ENCODE measurements at regions not wholly inside any gene's neighbourhood (a gene's known extent, or its start where the extent isn't known, plus 50 kb on each side); places are given as distances from the start of the nearest gene placed in this dataset.

- TF ChIP-seq YY1 (IDR thresholded peaks at IDR 0.05; ENCODE audit: low read depth) (no peak), FOXM1 (IDR thresholded peaks at IDR 0.05; ENCODE audit: borderline replicate concordance, low read depth) (no peak), TAF1 (IDR thresholded peaks at IDR 0.05; ENCODE audit: low read depth) (no peak), TCF12 (IDR thresholded peaks at IDR 0.05; ENCODE audit: low read depth) (no peak), TEAD4 (IDR thresholded peaks at IDR 0.05) (no peak), CREB1 (IDR thresholded peaks at IDR 0.05; ENCODE audit: low read depth) (no peak), NFIC (IDR thresholded peaks at IDR 0.05) (no peak), CEBPB (IDR thresholded peaks at IDR 0.05) (no peak), USF1 (IDR thresholded peaks at IDR 0.05) (no peak), EGR1 (IDR thresholded peaks at IDR 0.05) (no peak), EP300 (IDR thresholded peaks at IDR 0.05; ENCODE audit: borderline replicate concordance) (no peak), RAD21 (IDR thresholded peaks at IDR 0.05; ENCODE audit: low read depth) (no peak), ZBTB7A (IDR thresholded peaks at IDR 0.05; ENCODE audit: low read depth) (no peak), MAX (IDR thresholded peaks at IDR 0.05) (no peak)
- TF ChIP-seq, protein P1, sequence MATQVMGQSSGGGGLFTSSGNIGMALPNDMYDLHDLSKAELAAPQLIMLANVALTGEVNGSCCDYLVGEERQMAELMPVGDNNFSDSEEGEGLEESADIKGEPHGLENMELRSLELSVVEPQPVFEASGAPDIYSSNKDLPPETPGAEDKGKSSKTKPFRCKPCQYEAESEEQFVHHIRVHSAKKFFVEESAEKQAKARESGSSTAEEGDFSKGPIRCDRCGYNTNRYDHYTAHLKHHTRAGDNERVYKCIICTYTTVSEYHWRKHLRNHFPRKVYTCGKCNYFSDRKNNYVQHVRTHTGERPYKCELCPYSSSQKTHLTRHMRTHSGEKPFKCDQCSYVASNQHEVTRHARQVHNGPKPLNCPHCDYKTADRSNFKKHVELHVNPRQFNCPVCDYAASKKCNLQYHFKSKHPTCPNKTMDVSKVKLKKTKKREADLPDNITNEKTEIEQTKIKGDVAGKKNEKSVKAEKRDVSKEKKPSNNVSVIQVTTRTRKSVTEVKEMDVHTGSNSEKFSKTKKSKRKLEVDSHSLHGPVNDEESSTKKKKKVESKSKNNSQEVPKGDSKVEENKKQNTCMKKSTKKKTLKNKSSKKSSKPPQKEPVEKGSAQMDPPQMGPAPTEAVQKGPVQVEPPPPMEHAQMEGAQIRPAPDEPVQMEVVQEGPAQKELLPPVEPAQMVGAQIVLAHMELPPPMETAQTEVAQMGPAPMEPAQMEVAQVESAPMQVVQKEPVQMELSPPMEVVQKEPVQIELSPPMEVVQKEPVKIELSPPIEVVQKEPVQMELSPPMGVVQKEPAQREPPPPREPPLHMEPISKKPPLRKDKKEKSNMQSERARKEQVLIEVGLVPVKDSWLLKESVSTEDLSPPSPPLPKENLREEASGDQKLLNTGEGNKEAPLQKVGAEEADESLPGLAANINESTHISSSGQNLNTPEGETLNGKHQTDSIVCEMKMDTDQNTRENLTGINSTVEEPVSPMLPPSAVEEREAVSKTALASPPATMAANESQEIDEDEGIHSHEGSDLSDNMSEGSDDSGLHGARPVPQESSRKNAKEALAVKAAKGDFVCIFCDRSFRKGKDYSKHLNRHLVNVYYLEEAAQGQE (IDR thresholded peaks at IDR 0.05; ENCODE audit: low read depth): no peak
Measured at GRCh38 chr12:89273525-89273924, 78.8 kb downstream of the DUSP6 start.

DNA sequence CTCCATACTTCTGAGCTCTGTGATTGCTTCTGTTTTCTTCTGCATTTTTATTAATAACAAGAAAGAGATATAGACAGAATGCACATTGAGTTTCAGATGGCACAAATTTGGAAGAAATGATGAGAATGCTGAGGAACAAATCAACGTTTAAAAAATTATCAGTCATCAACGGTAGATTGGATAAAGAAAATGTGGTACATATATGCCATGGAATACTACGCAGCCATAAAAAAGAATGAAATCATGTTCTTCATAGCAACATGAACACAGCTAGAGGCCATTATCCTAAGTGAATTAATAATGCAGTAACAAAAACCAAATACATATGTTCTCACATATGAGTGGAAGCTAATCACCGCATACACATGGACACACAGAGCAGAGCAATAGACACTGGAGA, 81.8 kb downstream of the DUSP6 start:
- no peak for TF ChIP-seq CEBPB (IDR thresholded peaks at IDR 0.05)
- no peak for TF ChIP-seq EP300 (IDR thresholded peaks at IDR 0.05; ENCODE audit: borderline replicate concordance)
- TF ChIP-seq ZBTB7A (IDR thresholded peaks at IDR 0.05; ENCODE audit: low read depth): no peak
- TF ChIP-seq FOXM1 (IDR thresholded peaks at IDR 0.05; ENCODE audit: borderline replicate concordance, low read depth): no peak
- no peak for TF ChIP-seq MAX (IDR thresholded peaks at IDR 0.05)
- no peak for TF ChIP-seq YY1 (IDR thresholded peaks at IDR 0.05; ENCODE audit: low read depth)
- TF ChIP-seq, protein P1 (IDR thresholded peaks at IDR 0.05; ENCODE audit: low read depth): no peak
- TF ChIP-seq NFIC (IDR thresholded peaks at IDR 0.05): no peak
- TF ChIP-seq USF1 (IDR thresholded peaks at IDR 0.05): no peak
- no peak for TF ChIP-seq TAF1 (IDR thresholded peaks at IDR 0.05; ENCODE audit: low read depth)
- no peak for TF ChIP-seq TCF12 (IDR thresholded peaks at IDR 0.05; ENCODE audit: low read depth)
- TF ChIP-seq EGR1 (IDR thresholded peaks at IDR 0.05): no peak
- TF ChIP-seq CREB1 (IDR thresholded peaks at IDR 0.05; ENCODE audit: low read depth): no peak
- TF ChIP-seq TEAD4 (IDR thresholded peaks at IDR 0.05): no peak
- no peak for TF ChIP-seq RAD21 (IDR thresholded peaks at IDR 0.05; ENCODE audit: low read depth)

- TF ChIP-seq TAF1 (IDR thresholded peaks at IDR 0.05; ENCODE audit: low read depth) (no peak), TEAD4 (IDR thresholded peaks at IDR 0.05) (no peak), FOXM1 (IDR thresholded peaks at IDR 0.05; ENCODE audit: borderline replicate concordance, low read depth) (no peak), NFIC (IDR thresholded peaks at IDR 0.05) (no peak), USF1 (IDR thresholded peaks at IDR 0.05) (no peak), EP300 (IDR thresholded peaks at IDR 0.05; ENCODE audit: borderline replicate concordance) (no peak), YY1 (IDR thresholded peaks at IDR 0.05; ENCODE audit: low read depth) (no peak), EGR1 (IDR thresholded peaks at IDR 0.05) (no peak), ZBTB7A (IDR thresholded peaks at IDR 0.05; ENCODE audit: low read depth) (no peak), RAD21 (IDR thresholded peaks at IDR 0.05; ENCODE audit: low read depth) (no peak)
Measured at GRCh38 chr12:89269174-89269573, 83.1 kb downstream of the DUSP6 start.

GRCh38 chr12:89267404-89267803, 84.9 kb downstream of the DUSP6 start:
- TF ChIP-seq USF1 (IDR thresholded peaks at IDR 0.05): no peak
- TF ChIP-seq NFIC (IDR thresholded peaks at IDR 0.05): no peak
- no peak for TF ChIP-seq MAX (IDR thresholded peaks at IDR 0.05)
- no peak for TF ChIP-seq EGR1 (IDR thresholded peaks at IDR 0.05)
- no peak for TF ChIP-seq EP300 (IDR thresholded peaks at IDR 0.05; ENCODE audit: borderline replicate concordance)
- no peak for TF ChIP-seq TCF12 (IDR thresholded peaks at IDR 0.05; ENCODE audit: low read depth)

GRCh38 chr12:89264837-89265236, 87.5 kb downstream of the DUSP6 start:
- TF ChIP-seq FOXM1 (IDR thresholded peaks at IDR 0.05; ENCODE audit: borderline replicate concordance, low read depth): no peak
- TF ChIP-seq TCF12 (IDR thresholded peaks at IDR 0.05; ENCODE audit: low read depth): no peak
- no peak for TF ChIP-seq ZBTB7A (IDR thresholded peaks at IDR 0.05; ENCODE audit: low read depth)
- TF ChIP-seq YY1 (IDR thresholded peaks at IDR 0.05; ENCODE audit: low read depth): no peak
- no peak for TF ChIP-seq EP300 (IDR thresholded peaks at IDR 0.05; ENCODE audit: borderline replicate concordance)
- no peak for TF ChIP-seq RAD21 (IDR thresholded peaks at IDR 0.05; ENCODE audit: low read depth)
